ENCODE measurements at regions not wholly inside any gene's neighbourhood (a gene's known extent, or its start where the extent isn't known, plus 50 kb on each side); places are given as distances from the start of the nearest gene placed in this dataset.
"Not testable (repeated sequence)": the region's sequence is repeated elsewhere in the genome, so short reads cannot be mapped to it uniquely, and the experiment has no call there.

DNA sequence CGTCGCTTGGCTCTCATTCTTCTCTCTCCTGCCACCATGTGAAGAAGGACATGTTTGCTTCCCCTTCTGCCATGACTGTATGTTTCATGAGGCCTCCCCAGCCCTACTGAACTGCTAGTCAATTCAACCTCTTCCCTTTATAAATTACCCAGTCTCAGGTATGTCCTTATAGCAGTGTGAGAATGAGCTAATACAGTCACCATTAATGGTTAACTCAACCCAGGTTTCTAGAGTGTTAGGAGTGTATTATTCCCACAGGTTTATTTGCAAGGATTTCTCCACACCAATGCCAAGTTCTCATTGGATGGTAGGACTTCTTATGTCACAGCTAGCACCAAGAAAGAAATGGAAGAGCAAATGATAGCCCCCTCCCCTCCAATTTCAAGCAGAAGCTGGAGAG, 71.9 kb downstream of the DYNAP start:
- no peaks in the 10 kb centered on the region for H3K9me3 ChIP-seq
- DNase-seq (ENCODE audit: low spot score in 2 of 2), result no peak
- no peak overlapping the region for H3K4me3 ChIP-seq
- in situ Hi-C loops (cut with MboI; ENCODE audit: low sequenced_read_pairs), result loop anchor here (25.0 kb wide), 1 partner anchor 226 kb away; no protein-coding TSS in a partner anchor
- H3K36me3 ChIP-seq (replicated peaks), result no peaks in the 10 kb centered on the region
- no peaks in the 10 kb centered on the region for H3K27me3 ChIP-seq (ENCODE audit: low read depth)
- H3K4me1 ChIP-seq, result no peaks in the 10 kb centered on the region

DNA sequence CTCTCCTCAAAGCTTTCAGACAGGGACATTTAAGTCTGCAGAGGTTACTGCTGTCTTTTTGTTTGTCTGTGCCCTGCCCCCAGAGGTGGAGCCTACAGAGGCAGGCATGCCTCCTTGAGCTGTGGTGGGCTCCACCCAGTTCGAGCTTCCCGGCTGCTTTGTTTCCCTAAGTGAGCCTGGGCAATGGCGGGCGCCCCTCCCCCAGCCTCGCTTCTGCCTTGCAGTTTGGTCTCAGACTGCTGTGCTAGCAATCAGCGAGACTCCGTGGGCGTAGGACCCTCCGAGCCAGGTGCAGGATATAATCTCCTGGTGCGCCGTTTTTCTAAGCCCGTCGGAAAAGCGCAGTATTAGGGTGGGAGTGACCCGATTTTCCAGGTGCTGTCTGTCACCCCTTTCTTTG, 78.7 kb downstream of the DYNAP start:
- H3K4me3 ChIP-seq; H3K4me1 ChIP-seq; H3K36me3 ChIP-seq (replicated peaks); H3K9me3 ChIP-seq; H3K27me3 ChIP-seq (ENCODE audit: low read depth): not testable (repeated sequence)
- peak in 1 of 2 experiments; percentile 13 for DNase-seq (ENCODE audit: low spot score in 2 of 2)
- in situ Hi-C loops (cut with MboI; ENCODE audit: low sequenced_read_pairs), result loop anchor here (25.0 kb wide), 1 partner anchor 232 kb away; no protein-coding TSS in a partner anchor

DNA sequence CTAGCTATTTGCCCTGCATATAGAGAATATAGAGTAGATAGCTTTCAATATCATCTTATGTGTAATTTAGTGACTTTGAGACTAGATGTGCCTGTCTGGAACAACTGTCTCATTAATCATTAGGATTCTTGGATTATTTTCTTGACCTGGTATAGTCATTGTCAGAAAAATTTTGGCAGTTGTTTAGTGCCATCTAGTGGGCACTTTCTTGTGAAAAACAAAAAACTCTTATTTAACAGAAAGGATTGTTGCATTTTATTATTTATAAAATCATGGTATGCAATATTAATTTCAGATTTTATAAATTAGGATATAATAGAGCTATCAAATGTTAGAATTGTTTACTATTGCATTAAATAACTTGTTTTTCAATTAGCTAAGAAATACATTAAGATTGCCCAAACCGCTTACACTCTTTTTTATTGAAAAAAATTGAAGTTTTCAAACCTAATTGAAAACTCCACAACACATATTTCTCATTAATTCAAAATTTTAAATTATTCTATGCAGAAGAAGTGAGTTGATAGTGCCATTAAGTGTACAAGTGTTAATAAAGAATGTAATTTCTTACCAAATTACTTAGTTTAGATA, 80.3 kb downstream of the DYNAP start:
- Histone ChIP-seq H3K4me3 (no peak overlapping the region), H3K36me3 (replicated peaks) (no peaks in the 10 kb centered on the region), H3K4me1 (no peaks in the 10 kb centered on the region), H3K9me3 (no peaks in the 10 kb centered on the region), H3K27me3 (ENCODE audit: low read depth) (no peaks in the 10 kb centered on the region)
- peak in 1 of 2 experiments; percentile 56 for DNase-seq (ENCODE audit: low spot score in 2 of 2)
- in situ Hi-C loops (cut with MboI; ENCODE audit: low sequenced_read_pairs), result loop anchor here (25.0 kb wide), 1 partner anchor 234 kb away; no protein-coding TSS in a partner anchor

DNA sequence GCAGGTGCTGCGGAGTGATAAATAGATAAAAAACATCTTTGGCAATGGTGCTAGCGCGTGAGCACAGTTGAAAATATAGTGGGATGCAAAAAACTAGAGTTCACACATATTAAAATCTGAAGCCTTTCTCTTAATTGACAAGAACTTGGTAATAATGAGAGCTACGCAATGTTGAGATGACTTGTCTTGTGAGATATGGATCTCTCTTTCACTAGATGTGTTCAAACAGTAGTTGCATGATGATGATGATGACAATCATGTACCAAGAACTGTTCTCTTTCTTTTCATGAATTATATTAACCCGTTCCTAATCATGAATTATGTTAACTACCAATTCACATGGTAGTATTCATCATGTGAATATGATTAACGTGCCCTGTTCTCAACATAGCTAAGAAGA, 81.1 kb downstream of the DYNAP start:
- Histone ChIP-seq H3K4me1 (no peaks in the 10 kb centered on the region), H3K9me3 (no peaks in the 10 kb centered on the region), H3K4me3 (no peak overlapping the region), H3K36me3 (replicated peaks) (no peaks in the 10 kb centered on the region), H3K27me3 (ENCODE audit: low read depth) (no peaks in the 10 kb centered on the region)
- DNase-seq (ENCODE audit: low spot score in 2 of 2), result no peak
- in situ Hi-C loops (cut with MboI; ENCODE audit: low sequenced_read_pairs), result loop anchor here (25.0 kb wide), 1 partner anchor 235 kb away; no protein-coding TSS in a partner anchor

DNA sequence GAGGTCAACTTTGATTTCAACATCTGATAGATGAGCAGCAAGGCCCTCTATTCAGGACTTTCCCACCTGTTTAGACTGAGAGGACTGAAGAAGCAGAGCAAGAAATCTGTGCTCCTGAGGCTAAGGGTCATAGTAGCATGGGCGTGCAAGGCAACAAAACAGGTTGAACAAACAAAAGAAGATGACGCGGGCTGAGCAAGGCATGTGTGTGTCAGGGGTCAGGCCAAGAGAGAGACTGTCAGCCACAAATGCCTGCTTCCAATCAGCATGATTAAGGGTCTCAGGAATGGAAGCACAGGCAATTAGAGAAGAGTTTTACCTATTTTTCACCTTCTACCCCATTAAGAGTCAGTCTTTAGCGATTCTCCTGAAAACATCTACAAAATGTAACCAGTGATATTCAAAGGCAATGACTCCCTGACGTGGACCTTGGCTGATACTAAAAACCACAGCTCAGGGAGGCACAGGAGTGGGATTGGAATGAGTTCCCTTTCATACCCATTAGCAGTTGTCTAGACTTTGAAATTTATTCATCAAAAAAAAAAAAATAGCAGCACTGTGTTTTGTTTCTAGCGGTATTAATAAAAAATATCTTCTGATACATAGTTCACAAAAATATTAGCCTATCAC, 81.9 kb downstream of the DYNAP start:
- no peaks in the 10 kb centered on the region for H3K4me1 ChIP-seq
- no peaks in the 10 kb centered on the region for H3K27me3 ChIP-seq (ENCODE audit: low read depth)
- no peaks in the 10 kb centered on the region for H3K9me3 ChIP-seq
- no peak for DNase-seq (ENCODE audit: low spot score in 2 of 2)
- H3K36me3 ChIP-seq (replicated peaks), result no peaks in the 10 kb centered on the region
- no peak overlapping the region for H3K4me3 ChIP-seq
- in situ Hi-C loops (cut with MboI; ENCODE audit: low sequenced_read_pairs), result loop anchor here (25.0 kb wide), 1 partner anchor 236 kb away; no protein-coding TSS in a partner anchor

DNA sequence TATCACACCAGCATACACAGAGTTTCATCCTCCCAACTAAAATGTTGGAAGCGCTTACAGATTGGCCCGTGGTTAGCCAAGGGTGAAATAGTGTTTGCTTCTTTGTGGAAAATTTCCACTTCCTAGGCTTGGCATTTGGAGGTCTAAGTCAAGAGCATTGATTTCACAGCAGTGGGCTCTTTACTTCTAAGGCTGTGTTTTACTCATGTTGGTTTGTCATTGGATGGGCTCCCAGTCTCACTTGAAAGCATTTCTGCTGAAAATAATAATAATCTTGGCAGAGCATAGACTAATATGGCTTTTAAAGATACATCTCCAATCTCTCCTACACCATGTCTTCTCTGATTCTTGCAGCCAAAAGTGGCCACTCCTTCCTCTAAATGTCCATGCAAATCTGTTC, 82.9 kb downstream of the DYNAP start:
- no peak for DNase-seq (ENCODE audit: low spot score in 2 of 2)
- H3K4me3 ChIP-seq, result no peak overlapping the region
- no peaks in the 10 kb centered on the region for H3K27me3 ChIP-seq (ENCODE audit: low read depth)
- in situ Hi-C loops (cut with MboI; ENCODE audit: low sequenced_read_pairs), result loop anchor here (25.0 kb wide), 1 partner anchor 237 kb away; no protein-coding TSS in a partner anchor
- no peaks in the 10 kb centered on the region for H3K9me3 ChIP-seq
- H3K4me1 ChIP-seq, result no peaks in the 10 kb centered on the region
- H3K36me3 ChIP-seq (replicated peaks), result no peaks in the 10 kb centered on the region

DNA sequence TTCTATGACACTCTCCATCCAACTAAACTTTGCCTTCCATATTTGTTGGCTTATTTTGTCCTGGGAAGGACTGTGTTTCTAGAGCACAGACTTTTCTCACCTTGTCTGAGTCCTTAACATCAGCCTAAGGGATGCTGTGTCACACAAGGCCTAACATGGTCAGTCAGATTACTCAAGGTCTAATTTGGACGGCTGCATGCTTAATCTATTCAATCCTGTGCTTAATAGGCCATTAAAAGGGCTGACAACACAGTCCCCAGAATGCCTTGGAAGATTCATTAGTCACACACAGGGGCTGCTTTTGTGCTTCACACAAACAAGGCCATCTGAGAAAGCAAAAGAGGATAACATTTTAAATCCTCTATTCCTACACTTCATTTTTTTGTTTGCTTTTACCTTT, 84.0 kb downstream of the DYNAP start:
- in situ Hi-C loops (cut with MboI; ENCODE audit: low sequenced_read_pairs), result loop anchor here (25.0 kb wide), 1 partner anchor 512 kb away; no protein-coding TSS in a partner anchor
- Histone ChIP-seq H3K27me3 (ENCODE audit: low read depth) (no peaks in the 10 kb centered on the region; the same call in 1 of the 2 replicates), H3K36me3 (replicated peaks) (no peaks in the 10 kb centered on the region), H3K4me3 (no peak overlapping the region), H3K4me1 (peaks cover 6% of the 10 kb centered on the region; the same call in 1 of the 2 replicates), H3K9me3 (no peaks in the 10 kb centered on the region)
- DNase-seq (ENCODE audit: low spot score in 2 of 2), result no peak

DNA sequence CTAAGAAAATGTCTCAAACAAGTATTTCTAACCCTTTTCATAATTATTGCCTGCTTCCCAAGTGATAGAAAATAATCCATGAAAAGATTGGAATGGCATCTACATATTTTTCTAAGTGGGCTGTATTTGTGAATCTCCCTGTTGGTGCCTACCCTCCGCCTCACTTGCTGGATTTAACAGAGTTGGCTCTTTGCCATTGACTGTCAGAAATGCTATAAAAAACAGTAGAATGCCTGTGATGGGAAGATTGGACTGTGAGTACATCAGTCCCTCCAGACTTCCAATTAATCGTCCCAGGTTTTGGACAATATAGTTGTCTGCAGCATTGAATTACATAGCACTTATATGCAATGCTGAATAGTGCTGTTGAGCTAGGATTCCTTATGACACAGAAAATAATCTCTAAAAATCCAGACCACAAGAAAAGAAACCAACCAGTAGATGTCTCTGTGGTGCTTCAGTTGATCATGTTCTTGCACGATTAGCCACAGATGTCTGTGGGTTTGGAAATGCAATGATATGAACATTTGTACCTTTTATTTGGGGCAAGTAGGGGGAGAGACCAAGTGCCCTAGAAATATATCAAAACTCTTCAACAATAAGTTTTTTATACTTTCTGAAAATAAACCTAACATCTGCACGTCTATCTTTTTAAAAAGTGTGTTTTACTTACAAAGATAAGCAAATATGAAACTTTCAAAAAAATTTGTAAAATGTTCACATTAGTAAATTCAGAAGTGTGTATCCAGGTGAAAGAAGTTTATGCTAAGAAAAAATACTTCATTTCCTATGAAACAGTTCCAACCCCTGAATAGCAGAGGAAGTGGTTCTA, 88.5 kb downstream of the DYNAP start:
- in situ Hi-C loops (cut with MboI; ENCODE audit: low sequenced_read_pairs), result loop anchor here (5.0 to 25.0 kb wide), 2 partner anchors 303 to 508 kb away; no protein-coding TSS in a partner anchor
- H3K36me3 ChIP-seq (replicated peaks), result no peaks in the 10 kb centered on the region
- H3K4me1 ChIP-seq, result peaks cover 6% of the 10 kb centered on the region; the same call in 1 of the 2 replicates
- H3K9me3 ChIP-seq, result no peaks in the 10 kb centered on the region
- no peaks in the 10 kb centered on the region; the same call in 1 of the 2 replicates for H3K27me3 ChIP-seq (ENCODE audit: low read depth)
- H3K4me3 ChIP-seq, result no peak overlapping the region
- peak; percentile 22 to 72 for DNase-seq (ENCODE audit: low spot score in 2 of 2)

DNA sequence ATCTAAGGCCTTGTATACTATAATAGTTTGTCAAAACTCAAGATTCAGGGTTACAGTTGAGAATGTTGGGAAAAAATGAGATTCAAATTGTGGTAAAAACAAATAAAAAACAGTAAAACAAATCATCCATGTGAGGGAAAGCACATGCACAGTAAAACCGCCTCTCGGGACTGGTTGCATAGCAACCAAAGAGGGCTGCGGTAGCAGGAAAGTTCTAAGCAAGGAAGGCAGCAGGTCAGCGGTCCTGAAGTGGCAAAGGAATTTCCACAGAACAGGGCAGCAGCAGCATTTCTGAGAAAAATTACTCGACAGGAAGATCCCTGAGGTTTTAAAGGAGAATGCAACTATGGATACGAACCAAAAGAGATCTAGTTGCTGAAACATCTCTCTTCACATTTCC, 93.7 kb downstream of the DYNAP start:
- in situ Hi-C loops (cut with MboI; ENCODE audit: low sequenced_read_pairs), result loop anchor here (5.0 to 25.0 kb wide), 2 partner anchors 298 to 503 kb away; no protein-coding TSS in a partner anchor
- Histone ChIP-seq H3K27me3 (ENCODE audit: low read depth) (no peaks in the 10 kb centered on the region; the same call in 1 of the 2 replicates), H3K36me3 (replicated peaks) (no peaks in the 10 kb centered on the region), H3K4me3 (no peak overlapping the region), H3K4me1 (peaks cover 2% of the 10 kb centered on the region; the same call in 1 of the 2 replicates), H3K9me3 (no peaks in the 10 kb centered on the region)
- DNase-seq (ENCODE audit: low spot score in 2 of 2), result peak in 1 of 2 experiments; percentile 35

DNA sequence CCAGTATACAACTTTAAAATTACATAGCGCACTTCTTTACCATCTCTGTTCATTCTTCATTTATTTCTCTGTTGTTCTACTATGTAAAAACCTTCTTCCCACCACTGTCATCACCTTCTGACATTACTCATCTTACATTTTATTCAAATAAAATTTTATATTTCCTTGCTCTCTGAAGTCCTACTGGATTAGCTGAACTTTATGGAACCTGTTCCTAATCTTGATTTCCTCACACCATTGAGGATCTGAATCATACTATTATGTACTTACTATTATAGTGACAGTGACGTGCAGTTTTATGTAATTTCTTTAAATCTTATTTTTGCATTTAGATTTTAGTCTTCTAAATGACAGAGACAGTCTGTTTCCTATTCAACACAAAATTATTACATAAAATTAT, 98.3 kb downstream of the DYNAP start:
- no peaks in the 10 kb centered on the region for H3K36me3 ChIP-seq (replicated peaks)
- H3K4me3 ChIP-seq, result no peak overlapping the region
- H3K27me3 ChIP-seq (ENCODE audit: low read depth), result no peaks in the 10 kb centered on the region
- DNase-seq (ENCODE audit: low spot score in 2 of 2), result no peak
- H3K9me3 ChIP-seq, result no peaks in the 10 kb centered on the region
- in situ Hi-C loops (cut with MboI; ENCODE audit: low sequenced_read_pairs), result loop anchor here (25.0 kb wide), 1 partner anchor 498 kb away; no protein-coding TSS in a partner anchor
- H3K4me1 ChIP-seq, result peaks cover 16% of the 10 kb centered on the region

DNA sequence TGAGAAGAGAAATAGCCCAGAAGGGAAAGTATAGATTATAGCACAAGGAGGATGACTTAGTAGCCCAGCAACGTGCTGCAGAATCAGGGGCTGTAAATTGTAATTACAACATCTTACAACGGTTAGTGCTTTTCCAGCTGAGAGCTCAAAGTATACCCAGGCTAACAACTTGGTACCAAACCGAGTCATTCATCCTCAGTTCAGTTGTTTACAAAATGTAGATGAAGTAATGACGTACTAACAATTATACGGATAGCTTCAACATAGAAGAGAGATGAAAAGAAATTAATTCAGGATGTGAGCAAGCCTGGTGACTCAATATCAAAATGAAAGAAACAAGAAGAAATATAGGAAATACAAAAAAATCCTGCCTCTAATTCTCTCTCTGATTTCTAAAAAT, 99.2 kb downstream of the DYNAP start:
- peaks cover 16% of the 10 kb centered on the region for H3K4me1 ChIP-seq
- in situ Hi-C loops (cut with MboI; ENCODE audit: low sequenced_read_pairs), result loop anchor here (25.0 kb wide), 1 partner anchor 497 kb away; no protein-coding TSS in a partner anchor

DNA sequence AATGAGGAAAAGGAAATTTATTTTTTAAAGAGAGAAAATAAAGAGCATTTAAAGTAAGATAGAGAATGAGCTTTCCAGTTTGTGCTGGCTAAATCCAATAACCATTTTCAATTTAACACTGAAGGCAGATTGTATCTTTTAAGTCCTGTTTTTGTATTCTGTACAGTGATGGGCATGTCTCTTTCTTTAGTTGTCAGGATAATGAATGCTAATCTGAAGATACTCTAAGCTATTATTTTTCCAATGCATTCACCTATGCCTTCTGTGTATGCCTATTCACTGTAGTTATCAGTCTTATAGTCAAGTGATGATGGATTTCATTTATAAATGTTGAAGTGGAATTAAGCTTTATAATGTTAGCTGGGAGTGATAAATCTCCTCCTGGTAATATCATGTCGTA, 101.4 kb downstream of the DYNAP start:
- in situ Hi-C loops (cut with MboI; ENCODE audit: low sequenced_read_pairs), result loop anchor here (25.0 kb wide), 1 partner anchor 495 kb away; no protein-coding TSS in a partner anchor
- peak in 1 of 2 experiments; percentile 93 for DNase-seq (ENCODE audit: low spot score in 2 of 2)
- Histone ChIP-seq H3K4me3 (no peak overlapping the region), H3K27me3 (ENCODE audit: low read depth) (no peaks in the 10 kb centered on the region), H3K4me1 (peaks cover 16% of the 10 kb centered on the region), H3K9me3 (no peaks in the 10 kb centered on the region), H3K36me3 (replicated peaks) (no peaks in the 10 kb centered on the region)

More for the DNA sequence above, 99.2 kb downstream of the DYNAP start:
- Histone ChIP-seq H3K27me3 (ENCODE audit: low read depth) (no peaks in the 10 kb centered on the region), H3K9me3 (no peaks in the 10 kb centered on the region), H3K4me3 (no peak overlapping the region), H3K36me3 (replicated peaks) (no peaks in the 10 kb centered on the region)
- DNase-seq (ENCODE audit: low spot score in 2 of 2), result no peak

DNA sequence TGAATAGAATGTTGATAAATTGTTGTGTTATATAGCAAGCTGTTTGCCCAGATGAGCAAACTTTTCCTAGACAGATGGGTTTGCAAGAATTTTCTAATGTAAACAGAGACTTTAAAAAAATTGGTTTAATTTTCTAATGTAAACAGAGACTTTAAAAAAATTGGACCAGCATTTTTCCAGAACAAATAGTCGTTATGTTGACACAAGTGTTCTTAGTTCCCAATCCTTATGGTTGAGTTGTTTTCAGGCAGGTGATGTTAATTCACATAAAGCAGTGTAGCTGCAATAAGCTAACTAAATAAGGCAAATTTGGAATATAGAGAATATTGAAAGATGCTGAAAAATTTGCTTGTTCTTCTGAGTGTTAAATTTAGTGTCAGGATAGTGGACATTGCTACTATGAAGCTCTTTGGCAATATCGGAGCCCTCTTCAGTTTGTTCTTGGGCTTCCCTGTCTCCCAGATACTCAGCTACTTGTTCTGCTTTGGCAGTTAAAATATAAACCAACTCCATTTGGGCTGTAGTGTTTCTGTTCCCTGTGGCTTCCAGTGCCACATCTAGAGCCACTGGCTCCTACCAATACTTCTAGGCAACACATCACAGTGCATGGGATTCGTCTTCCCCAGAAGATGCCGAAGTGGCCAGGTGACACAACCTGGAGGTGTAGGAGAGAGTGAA, 105.7 kb downstream of the DYNAP start:
- Histone ChIP-seq H3K4me1 (peaks cover 9% of the 10 kb centered on the region), H3K4me3 (no peak overlapping the region), H3K36me3 (replicated peaks) (no peaks in the 10 kb centered on the region), H3K9me3 (no peaks in the 10 kb centered on the region), H3K27me3 (ENCODE audit: low read depth) (no peaks in the 10 kb centered on the region)
- DNase-seq (ENCODE audit: low spot score in 2 of 2), result no peak
- in situ Hi-C loops (cut with MboI; ENCODE audit: low sequenced_read_pairs), result loop anchor here (25.0 kb wide), 1 partner anchor 491 kb away; no protein-coding TSS in a partner anchor
